Gastroesophageal sphincter (tissue), 4 donors: ENCODE measurements at regions not wholly inside any gene's neighbourhood (a gene's known extent, or its start where the extent isn't known, plus 50 kb on each side); places are given as distances from the start of the nearest gene placed in this dataset.

Source experiments
- ATAC-seq: fragments of 150-250 bp; one replicate; pipeline ENCODE4 v1.9.1; 2016; ENCODE audit warnings: mild to moderate bottlenecking, moderate library complexity
- H3K27ac ChIP-seq, 4 donors: fragments of 200-600 bp; sonication (generic) in 3 of 4; 1 replicate in 3 of 4; 2 replicates in 1 of 4; pipeline ENCODE4 v1.5.1; 2016 to 2019
- H3K27me3 ChIP-seq: fragments of 200-600 bp; sonication (generic); one replicate; pipeline ENCODE4 v1.5.1; 2019
- H3K36me3 ChIP-seq, 2 donors: fragments of 200-600 bp; sonication (generic); one replicate each; pipeline ENCODE4 v1.5.1; 2019; ENCODE audit warnings: control low read depth in 1 of 2
- H3K4me1 ChIP-seq, 3 donors: fragments of 200-600 bp; sonication (generic); 1 replicate in 2 of 3; 2 replicates in 1 of 3; pipeline ENCODE4 v1.5.1; 2016 to 2019; ENCODE audit warnings: control low read depth in 2 of 3
- H3K4me3 ChIP-seq, 2 donors: fragments of 200-600 bp; sonication (generic); one replicate each; pipeline ENCODE4 v1.5.1; 2019; ENCODE audit warnings: mild to moderate bottlenecking in 1 of 2, moderate library complexity in 1 of 2
- H3K9me3 ChIP-seq, 3 donors: fragments of 200-600 bp; sonication (generic); one replicate each; pipeline ENCODE4 v1.5.1; 2017 to 2019; ENCODE audit warnings: control low read depth in 2 of 3
- CTCF ChIP-seq, 4 experiments: fragments of 200-600 bp in 2 of 4; fragments of 450-650 bp in 2 of 4; sonication (generic) in 1 of 4; IDR thresholded peaks; one replicate each; pipeline ENCODE4 v1.5.1; 2017 to 2019; ENCODE audit warnings: antibody characterized with exemption in 4 of 4, mild to moderate bottlenecking in 2 of 4, moderate library complexity in 2 of 4
- EP300 ChIP-seq: sonication (generic); formaldehyde crosslinking; IDR thresholded peaks from one replicate; pipeline ENCODE4 v1.6.1; 2017; ENCODE audit warnings: antibody characterized with exemption, mild to moderate bottlenecking
- POLR2A ChIP-seq, 2 donors: fragments of 450-650 bp; IDR thresholded peaks; one replicate each; pipeline ENCODE4 v1.6.1; 2017; ENCODE audit warnings: antibody characterized with exemption in 2 of 2, mild to moderate bottlenecking in 2 of 2, moderate library complexity in 1 of 2
- POLR2AphosphoS5 ChIP-seq: sonication (generic); formaldehyde crosslinking; IDR thresholded peaks from one replicate; pipeline ENCODE4 v1.6.1; 2017; ENCODE audit warnings: antibody characterized with exemption
- WGBS, 2 donors: methylation state at CpG; one replicate each; pipeline ENCODE4 v1.1.5; 2018; ENCODE audit warnings: low coverage in 1 of 2; 5-methylcytosine and 5-hydroxymethylcytosine counted together

- Histone ChIP-seq H3K27me3 (no peaks in the 10 kb centered on the region), H3K27ac (no peak overlapping the region), H3K4me1 (no peaks in the 10 kb centered on the region), H3K9me3 (peaks cover 0 to 4% (median 0%) of the 10 kb centered on the region in 3 donors), H3K36me3 (no peaks in the 10 kb centered on the region), H3K4me3 (no peak overlapping the region)
- TF ChIP-seq POLR2A (IDR thresholded peaks at IDR 0.05) (no peak), POLR2AphosphoS5 (no peak), EP300 (no peak), CTCF (IDR thresholded peaks at IDR 0.05) (no peak)
- ATAC-seq: no peak
- WGBS, 2 donors: 41 to 73% methylated on average over 3 to 12 of the region's 16 CpGs
Observed at GRCh38 chr2:237012577-237013267, 73.0 kb upstream of the COPS8 start.

GRCh38 chr2:237016121-237016915, 69.4 kb upstream of the COPS8 start:
- Histone ChIP-seq H3K4me1 (no peaks in the 10 kb centered on the region), H3K36me3 (no peaks in the 10 kb centered on the region), H3K9me3 (peaks cover 0 to 4% (median 0%) of the 10 kb centered on the region in 3 donors), H3K27me3 (no peaks in the 10 kb centered on the region), H3K4me3 (no peak overlapping the region), H3K27ac (no peak overlapping the region)
- 64 to 83% methylated on average over 6 to 10 of the region's 10 CpGs for WGBS, 2 donors
- no peak for TF ChIP-seq POLR2AphosphoS5
- no peak for TF ChIP-seq EP300
- TF ChIP-seq CTCF (IDR thresholded peaks at IDR 0.05): no peak
- no peak for TF ChIP-seq POLR2A (IDR thresholded peaks at IDR 0.05)
- no peak for ATAC-seq

- no peak overlapping the region for H3K4me3 ChIP-seq
- no peaks in the 10 kb centered on the region for H3K36me3 ChIP-seq
- 58 to 60% methylated on average over 2 of the region's 2 CpGs for WGBS, 2 donors
- H3K4me1 ChIP-seq: no peaks in the 10 kb centered on the region
- H3K9me3 ChIP-seq: peaks cover 0 to 9% (median 0%) of the 10 kb centered on the region in 3 donors
- ATAC-seq: no peak
- no peak for TF ChIP-seq POLR2A (IDR thresholded peaks at IDR 0.05)
- TF ChIP-seq CTCF (IDR thresholded peaks at IDR 0.05): no peak
- TF ChIP-seq EP300: no peak
- TF ChIP-seq POLR2AphosphoS5: no peak
- no peak overlapping the region for H3K27ac ChIP-seq
- no peaks in the 10 kb centered on the region for H3K27me3 ChIP-seq
Observed at GRCh38 chr2:237020090-237020489, 65.6 kb upstream of the COPS8 start.

- Histone ChIP-seq H3K27ac (no peak overlapping the region), H3K4me3 (no peak overlapping the region), H3K4me1 (no peaks in the 10 kb centered on the region), H3K27me3 (no peaks in the 10 kb centered on the region), H3K36me3 (no peaks in the 10 kb centered on the region), H3K9me3 (peaks cover 0 to 9% (median 0%) of the 10 kb centered on the region in 3 donors)
- 90% methylated on average over 8 of the region's 8 CpGs for WGBS, 2 donors
- ATAC-seq: no peak
- no peak for TF ChIP-seq EP300
- TF ChIP-seq POLR2AphosphoS5: no peak
- TF ChIP-seq POLR2A (IDR thresholded peaks at IDR 0.05): no peak
- no peak for TF ChIP-seq CTCF (IDR thresholded peaks at IDR 0.05)
Observed at GRCh38 chr2:237022533-237022932, 63.2 kb upstream of the COPS8 start.

GRCh38 chr2:237024255-237024654, 61.4 kb upstream of the COPS8 start:
- Histone ChIP-seq H3K36me3 (no peaks in the 10 kb centered on the region), H3K4me3 (no peak overlapping the region), H3K27ac (no peak overlapping the region), H3K27me3 (no peaks in the 10 kb centered on the region), H3K4me1 (no peaks in the 10 kb centered on the region), H3K9me3 (peaks cover 0 to 9% (median 0%) of the 10 kb centered on the region in 3 donors)
- ATAC-seq: no peak
- TF ChIP-seq EP300 (no peak), POLR2A (IDR thresholded peaks at IDR 0.05) (no peak), CTCF (IDR thresholded peaks at IDR 0.05) (no peak), POLR2AphosphoS5 (no peak)
